Islet precursor cell (in vitro differentiated cells): ENCODE measurements at regions not wholly inside any gene's neighbourhood (a gene's known extent, or its start where the extent isn't known, plus 50 kb on each side); places are given as distances from the start of the nearest gene placed in this dataset.
"Not testable (repeated sequence)": the region's sequence is repeated elsewhere in the genome, so short reads cannot be mapped to it uniquely, and the experiment has no call there.

ENCODE experiments used
- DNase-seq: peaks from one replicate; pipeline ENCODE4 v3.0.0-alpha.2; 2018

GRCh38 chr6:105564121-105564902 lies 161.4 kb upstream of the PREP start:
- no peak for DNase-seq

GRCh38 chr6:105562027-105562426 lies 159.1 kb upstream of the PREP start:
- DNase-seq, result no peak

GRCh38 chr6:105561486-105561885 lies 158.6 kb upstream of the PREP start:
- no peak for DNase-seq

GRCh38 chr6:105560611-105561066 lies 157.8 kb upstream of the PREP start:
- no peak for DNase-seq

- DNase-seq, result no peak
These were observed 154.4 kb upstream of the PREP start for GRCh38 chr6:105557291-105557690.

- peak; percentile 80 for DNase-seq
These were observed 150.3 kb upstream of the PREP start for GRCh38 chr6:105553171-105553570.

- no peak for DNase-seq
These were observed 148.2 kb upstream of the PREP start for GRCh38 chr6:105550955-105551620.

- no peak for DNase-seq
These were observed 143.9 kb upstream of the PREP start for GRCh38 chr6:105546754-105547153.

GRCh38 chr6:105545947-105546731 lies 143.3 kb upstream of the PREP start:
- no peak for DNase-seq

GRCh38 chr6:105545228-105545920 lies 142.5 kb upstream of the PREP start:
- no peak for DNase-seq

GRCh38 chr6:105539911-105540310 lies 137.0 kb upstream of the PREP start:
- DNase-seq, result no peak

- DNase-seq, result no peak
These were observed 135.2 kb upstream of the PREP start for GRCh38 chr6:105537981-105538578.

- DNase-seq, result no peak
These were observed 134.1 kb upstream of the PREP start for GRCh38 chr6:105536961-105537360.

- no peak for DNase-seq
These were observed 130.4 kb upstream of the PREP start for GRCh38 chr6:105533301-105533700.

GRCh38 chr6:105526225-105526872 lies 123.5 kb upstream of the PREP start:
- DNase-seq, result no peak

GRCh38 chr6:105522626-105523322 lies 119.9 kb upstream of the PREP start:
- no peak for DNase-seq

- no peak for DNase-seq
These were observed 117.1 kb upstream of the PREP start for GRCh38 chr6:105519954-105520353.

GRCh38 chr6:105518993-105519392 lies 116.1 kb upstream of the PREP start:
- not testable (repeated sequence) for DNase-seq

- DNase-seq, result no peak
These were observed 112.2 kb upstream of the PREP start for GRCh38 chr6:105515054-105515453.

- DNase-seq, result no peak
These were observed 111.4 kb upstream of the PREP start for GRCh38 chr6:105514306-105514705.

GRCh38 chr6:105511639-105512038 lies 108.8 kb upstream of the PREP start:
- DNase-seq, result no peak
